ENCODE measurements at regions not wholly inside any gene's neighbourhood (a gene's known extent, or its start where the extent isn't known, plus 50 kb on each side); places are given as distances from the start of the nearest gene placed in this dataset.
"Not testable (repeated sequence)": the region's sequence is repeated elsewhere in the genome, so short reads cannot be mapped to it uniquely, and the experiment has no call there.

DNA sequence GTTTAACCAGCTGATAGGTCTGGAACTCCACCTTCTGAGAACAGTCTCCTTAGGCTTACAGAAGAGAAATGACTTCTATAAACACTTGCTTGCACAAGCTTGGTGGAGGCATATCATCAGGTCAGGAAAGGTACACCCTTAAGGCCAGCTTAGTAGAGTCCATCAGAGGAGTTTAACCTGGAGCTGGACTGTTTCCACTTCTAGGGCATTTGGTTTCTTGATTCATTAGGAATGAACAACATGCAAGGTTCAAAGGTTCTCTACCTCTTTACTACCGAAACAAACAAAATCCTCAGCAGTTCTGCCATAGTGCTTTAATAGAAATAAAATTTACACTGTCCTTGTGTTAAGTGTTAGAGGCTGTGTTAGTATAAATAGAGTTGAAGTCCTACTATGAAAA, 171.4 kb upstream of the NPY2R start:
- no peak for DNase-seq

GRCh38 chr4:155038459-155038858, 170.0 kb upstream of the NPY2R start:
- no peak for DNase-seq

GRCh38 chr4:155039162-155039561, 169.3 kb upstream of the NPY2R start:
- DNase-seq, result no peak

- DNase-seq, result no peak
These were observed 168.4 kb upstream of the NPY2R start for GRCh38 chr4:155040031-155040430.

DNA sequence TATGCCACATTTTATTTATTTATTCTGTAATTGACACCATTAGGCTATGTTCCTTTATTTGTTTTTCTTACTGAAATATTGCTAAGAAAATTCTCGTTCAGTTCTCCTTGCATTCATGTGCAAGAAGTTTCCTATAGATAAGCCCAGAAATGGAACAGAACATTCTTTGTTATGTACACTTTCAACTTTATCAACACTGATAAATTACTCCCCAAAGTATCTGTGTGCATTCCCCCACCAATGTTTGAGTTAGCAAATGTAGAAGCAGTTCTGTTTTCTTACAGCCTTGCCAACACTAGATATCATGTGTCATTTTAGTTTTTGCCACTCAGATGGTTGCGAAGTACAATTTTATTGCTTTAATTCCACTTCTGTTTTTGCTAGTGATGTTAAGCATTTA, 166.4 kb upstream of the NPY2R start:
- no peak for DNase-seq

DNA sequence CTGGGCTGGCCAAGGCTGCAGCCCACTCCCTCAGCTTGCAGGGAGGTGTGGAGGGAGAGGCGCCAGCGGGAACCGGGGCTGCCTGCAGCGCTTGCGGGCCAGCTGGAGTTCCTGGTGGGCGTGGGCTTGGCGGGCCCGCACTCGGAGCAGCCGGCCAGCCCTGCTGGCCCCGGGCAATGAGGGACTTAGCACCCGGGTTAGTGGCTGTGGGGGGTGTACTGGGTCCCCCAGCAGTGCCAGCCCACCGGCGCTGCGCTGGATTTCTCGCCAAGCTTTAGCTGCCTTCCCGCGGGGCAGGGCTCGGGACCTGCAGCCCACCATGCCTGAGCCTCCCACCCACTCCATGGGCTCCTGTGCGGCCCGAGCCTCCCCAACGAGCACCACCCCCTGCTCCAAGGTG, 164.2 kb upstream of the NPY2R start:
- DNase-seq, result not testable (repeated sequence)

- DNase-seq, result no peak
These were observed 160.7 kb upstream of the NPY2R start for GRCh38 chr4:155047755-155048154.

DNA sequence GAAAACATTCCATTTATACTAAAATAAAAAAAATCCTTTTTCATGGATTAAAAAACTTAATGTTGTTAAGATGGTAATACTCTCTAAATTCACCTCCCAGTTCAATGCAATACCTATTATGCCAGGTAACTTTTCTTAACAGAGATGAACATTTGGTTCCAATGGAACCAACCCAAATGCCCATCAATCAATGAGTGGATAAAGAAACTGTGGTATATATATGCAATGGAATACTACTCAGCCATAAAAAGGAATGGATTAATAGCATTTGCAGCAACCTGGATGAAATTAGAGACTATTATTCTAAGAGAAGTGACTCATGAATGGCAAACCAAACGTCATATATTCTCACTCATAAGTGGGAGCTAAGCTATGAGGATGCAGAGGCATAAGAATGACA, 154.4 kb upstream of the NPY2R start:
- not testable (repeated sequence) for DNase-seq

GRCh38 chr4:155060419-155060818, 148.0 kb upstream of the NPY2R start:
- DNase-seq, result no peak

- no peak for DNase-seq
These were observed 147.6 kb upstream of the NPY2R start for GRCh38 chr4:155060873-155061272.

DNA sequence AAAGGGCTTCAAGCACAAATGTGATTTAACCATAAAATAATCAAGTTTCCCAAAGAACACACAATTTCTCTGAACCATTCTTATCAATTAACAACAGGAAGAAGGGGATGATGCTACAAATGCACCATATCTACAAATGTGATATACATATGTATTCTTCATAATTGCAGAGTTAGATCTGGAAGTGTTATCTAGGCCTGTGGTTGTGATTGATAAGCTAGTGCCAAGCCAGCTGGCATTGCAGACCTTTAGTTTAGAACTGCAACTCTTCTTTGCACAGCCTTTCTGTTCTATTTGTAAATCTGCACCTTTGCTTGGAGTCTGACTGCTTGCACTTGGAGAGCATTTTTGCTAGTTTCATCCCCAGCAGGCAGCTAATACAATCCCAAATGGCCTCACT, 145.5 kb upstream of the NPY2R start:
- no peak for DNase-seq

DNA sequence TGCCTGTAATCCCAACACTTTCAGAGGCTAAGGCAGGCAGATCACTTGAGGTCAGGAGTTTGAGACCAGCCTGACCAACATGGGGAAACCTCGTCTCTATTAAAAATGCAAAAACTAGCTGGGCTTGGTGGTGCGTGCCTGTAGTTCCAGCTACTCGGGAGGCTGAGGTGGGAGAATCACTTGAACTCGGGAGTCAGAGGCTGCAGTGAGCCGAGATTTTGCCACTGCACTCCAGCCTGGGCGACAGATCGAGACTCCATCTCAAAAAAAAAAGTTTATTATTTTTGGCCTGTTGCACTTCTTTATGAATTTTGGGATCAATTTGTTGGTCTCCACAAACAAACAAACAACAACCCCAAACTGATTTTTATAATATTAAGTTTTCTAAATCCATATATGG, 143.5 kb upstream of the NPY2R start:
- not testable (repeated sequence) for DNase-seq

DNA sequence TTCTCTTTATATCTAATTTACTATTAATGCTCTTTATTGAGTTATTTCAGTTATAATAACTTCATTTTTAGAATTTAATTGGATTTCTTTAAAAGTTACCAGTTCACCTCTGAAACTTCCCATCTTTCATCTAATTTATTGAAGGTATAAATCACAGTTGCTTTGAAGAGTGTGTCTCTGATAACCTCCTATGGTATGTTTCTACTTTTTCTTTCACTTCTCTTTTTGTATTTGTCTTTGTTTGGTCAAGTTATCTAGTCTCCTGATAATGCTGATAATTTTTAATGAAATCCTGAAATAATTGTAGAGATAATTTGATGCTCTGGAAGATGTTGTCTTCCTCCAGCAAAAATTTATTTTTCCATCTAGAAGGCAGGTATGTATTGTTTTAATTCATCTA, 141.6 kb upstream of the NPY2R start:
- no peak for DNase-seq

GRCh38 chr4:155071962-155072361, 136.5 kb upstream of the NPY2R start:
- DNase-seq, result no peak

DNA sequence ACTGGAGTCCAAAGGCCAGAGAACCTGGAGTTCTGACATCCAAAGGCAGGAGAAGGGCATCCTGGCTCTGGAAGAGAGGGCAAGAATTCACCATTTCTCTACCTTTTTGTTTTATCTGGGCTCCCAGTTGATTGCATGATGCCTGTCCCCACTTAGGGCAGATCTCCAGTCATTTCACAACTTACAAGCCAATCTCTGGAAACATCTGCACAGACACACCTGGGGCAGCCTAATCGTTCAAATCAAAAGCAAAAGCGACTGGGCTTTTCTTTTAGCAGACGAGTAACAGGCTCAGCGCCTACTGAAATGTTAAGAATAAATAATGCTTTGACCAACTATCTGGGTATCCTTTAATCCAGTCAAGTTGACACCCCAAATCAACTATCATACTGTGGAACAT, 136.0 kb upstream of the NPY2R start:
- DNase-seq, result no peak

GRCh38 chr4:155073852-155074251, 134.6 kb upstream of the NPY2R start:
- DNase-seq, result no peak

GRCh38 chr4:155076256-155076785, 132.1 kb upstream of the NPY2R start:
- DNase-seq, result no peak

- DNase-seq, result no peak
These were observed 130.8 kb upstream of the NPY2R start for GRCh38 chr4:155077452-155078229.

DNA sequence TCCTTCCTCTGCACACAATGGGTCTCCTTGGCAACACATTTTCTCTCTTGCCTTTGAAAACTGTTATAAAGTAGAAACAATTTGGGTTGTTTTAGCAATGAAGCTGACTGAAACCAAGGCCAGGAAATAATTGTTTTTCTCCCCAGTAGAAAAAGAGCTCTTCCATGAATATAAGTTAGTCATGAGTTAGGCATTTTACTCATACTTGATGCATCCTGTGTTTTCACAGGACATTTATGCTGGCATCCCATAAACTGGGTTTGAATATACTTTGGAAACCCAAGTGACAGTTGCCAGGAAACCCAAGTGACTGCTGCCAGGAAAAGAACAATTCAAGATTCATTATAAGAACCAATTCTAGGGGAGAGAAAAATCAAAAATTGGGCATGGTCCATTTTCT, 128.6 kb upstream of the NPY2R start:
- DNase-seq, result no peak

DNA sequence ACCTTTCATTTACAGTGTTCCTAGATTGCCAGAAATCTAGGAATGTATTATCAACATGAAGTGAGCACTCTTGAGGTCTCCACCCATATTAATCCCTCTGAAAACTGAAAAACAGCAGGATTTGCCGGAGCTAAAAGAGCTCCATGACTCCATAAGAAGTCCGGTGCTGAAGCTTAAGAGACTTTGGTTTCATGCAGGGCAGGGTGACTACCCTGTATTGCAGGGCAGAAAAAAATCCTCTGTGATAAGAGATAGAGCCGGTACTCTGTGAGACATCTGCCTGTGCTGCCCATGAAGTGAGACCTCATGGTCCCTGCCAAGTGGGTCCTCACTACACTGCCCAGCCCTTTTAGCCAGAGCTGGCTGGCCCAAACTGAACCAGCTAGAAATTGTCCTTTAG, 127.2 kb upstream of the NPY2R start:
- no peak for DNase-seq

- DNase-seq, result no peak
These were observed 122.4 kb upstream of the NPY2R start for GRCh38 chr4:155085843-155086530.

- no peak for DNase-seq
These were observed 114.1 kb upstream of the NPY2R start for GRCh38 chr4:155094201-155094820.

DNA sequence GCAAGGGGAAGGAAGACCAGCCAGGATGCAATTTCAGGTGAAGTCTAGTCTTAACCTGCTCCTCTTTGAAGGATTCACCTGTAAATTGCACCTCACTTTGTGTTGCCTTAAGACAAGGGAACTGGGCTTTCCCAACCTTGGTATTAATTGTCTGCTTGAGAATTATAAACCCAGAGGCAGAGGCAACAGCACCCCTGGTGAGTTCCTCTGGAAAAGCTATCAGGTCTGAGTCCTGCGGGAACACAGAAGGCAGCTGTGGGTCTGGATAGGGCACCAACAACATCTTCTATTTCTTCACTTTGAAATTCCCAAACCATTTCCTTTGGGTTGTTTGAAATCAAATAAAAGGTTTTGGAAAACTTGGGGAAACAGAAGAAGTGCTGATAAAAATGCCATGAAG, 109.2 kb upstream of the NPY2R start:
- DNase-seq, result no peak

- DNase-seq, result no peak
These were observed 101.8 kb upstream of the NPY2R start for GRCh38 chr4:155106629-155107028.

Measured in CD4-positive, alpha-beta T cell treated with Interleukin-4 for 1 hour (primary cell).